HG02973 (cell line): ENCODE measurements at regions not wholly inside any gene's neighbourhood (a gene's known extent, or its start where the extent isn't known, plus 50 kb on each side); places are given as distances from the start of the nearest gene placed in this dataset.
"Not testable (repeated sequence)": the region's sequence is repeated elsewhere in the genome, so short reads cannot be mapped to it uniquely, and the experiment has no call there.

ENCODE experiments used
- ATAC-seq: cut with Tn5 transposase; IDR thresholded peaks from one replicate; pipeline ENCODE4 v1.9.1; 2021; ENCODE audit warnings: moderate library complexity; ENCODE audit not compliant: unreplicated experiment

GRCh38 chrX:111041018-111041462 is 55.0 kb upstream of the PAK3 start:
- ATAC-seq: no peak

DNA sequence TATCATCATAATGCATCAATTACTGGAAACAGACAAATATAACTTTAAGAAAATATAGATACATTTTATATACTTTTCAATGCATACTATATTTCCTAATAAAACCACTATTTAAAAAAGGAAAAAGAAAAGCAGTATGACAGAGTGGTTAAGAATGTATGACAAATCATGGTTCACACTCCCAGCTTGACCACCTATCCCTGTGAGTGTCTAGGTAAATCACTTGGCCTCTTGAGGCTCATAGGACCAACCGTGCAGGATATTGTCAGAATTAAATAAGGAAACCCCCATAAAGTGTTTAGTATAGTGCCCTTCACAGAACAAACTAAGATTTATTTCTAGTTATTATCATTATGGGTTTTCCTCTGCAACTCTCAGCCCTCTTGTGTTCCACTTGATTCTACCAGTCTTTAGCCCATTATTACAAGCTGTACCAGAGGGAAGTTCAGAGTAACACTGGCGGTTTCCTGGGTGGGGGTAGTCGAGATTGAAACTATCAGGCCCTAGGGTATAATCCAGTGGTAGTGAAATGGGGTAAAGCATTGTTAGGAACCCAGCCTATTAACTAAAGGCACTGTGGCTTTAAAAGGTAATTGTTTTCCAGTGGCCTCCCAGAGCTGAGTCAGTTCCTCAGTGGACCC is 55.5 kb upstream of the PAK3 start:
- ATAC-seq: no peak

DNA sequence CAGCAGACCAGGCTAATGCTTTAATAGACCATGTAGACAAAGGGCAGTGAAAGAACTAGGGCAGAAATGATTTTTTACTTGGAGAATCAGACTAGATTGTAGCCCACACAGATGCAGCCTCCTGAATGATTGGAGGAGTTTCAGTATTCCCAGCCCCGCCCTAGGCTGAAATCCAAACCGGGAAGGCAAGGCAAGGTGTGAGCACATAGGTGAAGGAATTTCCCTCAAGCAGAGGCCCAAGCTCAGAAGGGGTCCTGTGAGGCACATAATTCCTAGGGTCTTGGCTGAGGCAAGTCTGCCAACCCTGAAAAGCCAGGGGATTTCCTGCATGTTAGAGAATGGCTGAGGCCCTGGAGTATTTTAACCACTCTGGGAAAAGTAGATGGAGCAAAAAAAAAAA is 56.4 kb upstream of the PAK3 start:
- no peak for ATAC-seq

- ATAC-seq: no peak
Measured at GRCh38 chrX:111035991-111036390, 60.0 kb upstream of the PAK3 start.

- ATAC-seq: no peak
Measured at GRCh38 chrX:111035256-111035655, 60.7 kb upstream of the PAK3 start.

DNA sequence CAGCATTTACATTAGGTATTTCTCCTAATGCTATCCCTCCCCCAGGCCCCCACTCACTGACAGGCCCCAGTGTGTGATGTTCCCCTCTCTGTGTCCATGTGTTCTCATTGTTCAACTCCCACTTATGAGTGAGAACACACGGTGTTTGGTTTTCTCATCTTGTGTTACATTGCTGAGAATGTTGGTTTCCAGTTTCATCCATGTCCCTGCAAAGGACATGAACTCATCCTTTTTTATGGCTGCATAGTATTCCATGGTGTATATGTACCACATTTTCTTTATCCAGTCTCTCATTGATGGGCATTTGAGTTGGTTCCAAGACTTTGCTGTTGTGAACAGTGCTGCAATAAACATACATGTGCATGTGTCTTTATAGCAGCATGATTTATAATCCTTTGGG is 73.0 kb upstream of the PAK3 start:
- not testable (repeated sequence) for ATAC-seq

GRCh38 chrX:111020283-111020682 is 75.7 kb upstream of the PAK3 start:
- ATAC-seq: no peak

GRCh38 chrX:111013778-111014455 is 82.1 kb upstream of the PAK3 start:
- ATAC-seq: no peak

- no peak for ATAC-seq
Measured at GRCh38 chrX:111010111-111010510, 85.9 kb upstream of the PAK3 start.

- no peak for ATAC-seq
Measured at GRCh38 chrX:111009256-111009655, 86.7 kb upstream of the PAK3 start.

- ATAC-seq: no peak
Measured at GRCh38 chrX:111008126-111008525, 87.9 kb upstream of the PAK3 start.

GRCh38 chrX:111007238-111007637 is 88.8 kb upstream of the PAK3 start:
- ATAC-seq: no peak

- ATAC-seq: no peak
Measured at GRCh38 chrX:111006116-111006515, 89.9 kb upstream of the PAK3 start.

DNA sequence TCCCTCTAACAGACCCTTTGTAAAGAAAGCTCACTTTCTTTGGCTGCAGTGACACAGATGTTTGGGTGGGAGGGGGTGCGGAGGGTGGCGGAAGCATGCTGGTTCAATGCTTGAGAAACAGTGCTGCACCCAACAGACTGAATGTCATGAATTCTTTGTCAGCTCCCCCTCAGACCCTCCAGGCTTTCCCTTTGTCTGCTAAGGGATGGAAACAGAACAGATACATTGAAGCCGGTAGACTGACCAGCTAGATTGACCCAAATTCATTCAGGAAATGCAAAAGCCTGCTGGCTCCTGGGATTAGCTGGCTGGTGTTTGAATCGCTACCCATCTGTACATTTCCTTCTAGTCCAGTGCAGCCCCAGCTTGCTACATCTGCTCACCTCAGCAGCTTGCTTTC is 90.8 kb upstream of the PAK3 start:
- no peak for ATAC-seq

GRCh38 chrX:111003118-111003517 is 92.9 kb upstream of the PAK3 start:
- ATAC-seq: no peak

- no peak for ATAC-seq
Measured at GRCh38 chrX:110992611-110993010, 103.4 kb upstream of the PAK3 start.

DNA sequence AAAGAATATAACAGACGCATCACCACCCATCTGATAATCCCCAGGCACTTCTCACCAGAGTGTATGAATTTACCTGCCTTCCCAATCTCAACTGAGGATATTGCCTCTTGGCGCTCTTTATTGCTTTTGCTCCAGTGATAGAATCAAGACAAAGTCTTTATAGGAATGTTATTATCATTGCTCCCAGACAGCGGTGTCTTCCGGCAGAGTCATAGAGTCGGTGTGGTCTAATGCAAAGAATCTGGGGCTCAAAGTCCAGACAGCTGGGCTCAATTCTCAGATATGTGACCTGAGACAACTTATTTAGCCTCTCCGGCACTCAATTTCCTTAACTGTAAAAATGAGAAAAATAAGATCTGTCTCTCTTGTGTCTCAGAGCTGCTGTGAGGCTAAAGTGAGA is 106.1 kb upstream of the PAK3 start:
- ATAC-seq: no peak

DNA sequence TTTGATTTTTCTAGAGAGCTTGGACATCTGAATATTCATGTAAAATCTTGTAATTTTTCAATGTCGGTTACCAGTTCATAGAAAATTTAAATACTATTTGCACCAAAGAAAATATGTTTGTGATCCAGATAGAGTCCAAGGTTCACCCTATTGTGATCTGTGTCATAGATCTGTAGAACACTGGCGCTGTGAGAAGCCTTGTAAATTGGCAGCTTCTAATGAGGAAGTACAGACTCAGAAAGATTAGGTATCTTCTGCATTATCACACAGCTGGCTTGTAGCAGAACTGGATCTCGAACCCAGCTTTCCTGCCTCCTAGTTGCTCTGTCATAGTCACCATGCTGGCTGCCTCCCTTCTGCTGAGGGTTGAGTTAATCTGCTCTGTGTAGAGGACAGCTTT is 106.5 kb upstream of the PAK3 start:
- ATAC-seq: no peak

DNA sequence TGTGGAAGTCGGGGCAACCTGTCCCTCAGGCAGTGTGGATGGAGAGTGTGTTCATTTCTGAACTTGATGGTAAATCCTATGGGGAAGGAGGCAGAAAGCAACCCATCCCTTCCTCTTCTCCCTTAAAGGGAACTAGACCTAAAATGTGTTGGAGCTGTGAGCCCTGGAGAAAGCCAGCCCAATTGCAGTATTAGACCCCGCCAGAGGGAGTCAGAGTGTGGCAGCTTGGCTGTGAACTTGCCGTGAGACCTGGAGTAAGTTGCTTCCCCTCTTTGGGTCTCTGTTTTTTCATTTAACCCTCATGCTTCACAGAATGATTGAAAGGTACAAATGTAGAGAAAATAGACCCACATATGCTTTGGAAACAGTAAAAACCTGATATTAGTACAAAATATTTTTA is 108.7 kb upstream of the PAK3 start:
- no peak for ATAC-seq

DNA sequence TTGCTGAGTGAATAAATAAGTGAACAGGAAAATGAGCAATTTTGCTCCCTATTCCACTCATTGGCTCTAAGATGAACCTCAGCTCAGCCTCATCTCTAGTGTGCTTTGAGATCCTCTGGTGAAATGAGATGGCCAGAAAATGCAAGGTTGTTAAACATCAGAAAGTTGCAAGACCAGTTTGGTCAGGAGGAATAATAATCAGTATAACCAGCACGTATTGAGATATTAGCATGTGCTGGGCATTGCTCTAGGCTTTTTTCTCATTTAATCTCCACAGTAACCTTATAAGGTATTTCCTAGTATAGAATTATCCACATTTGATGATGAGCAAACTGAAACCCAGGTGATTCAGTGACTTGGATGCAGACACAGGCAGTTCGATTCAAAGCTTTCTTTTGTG is 110.5 kb upstream of the PAK3 start:
- ATAC-seq: no peak

DNA sequence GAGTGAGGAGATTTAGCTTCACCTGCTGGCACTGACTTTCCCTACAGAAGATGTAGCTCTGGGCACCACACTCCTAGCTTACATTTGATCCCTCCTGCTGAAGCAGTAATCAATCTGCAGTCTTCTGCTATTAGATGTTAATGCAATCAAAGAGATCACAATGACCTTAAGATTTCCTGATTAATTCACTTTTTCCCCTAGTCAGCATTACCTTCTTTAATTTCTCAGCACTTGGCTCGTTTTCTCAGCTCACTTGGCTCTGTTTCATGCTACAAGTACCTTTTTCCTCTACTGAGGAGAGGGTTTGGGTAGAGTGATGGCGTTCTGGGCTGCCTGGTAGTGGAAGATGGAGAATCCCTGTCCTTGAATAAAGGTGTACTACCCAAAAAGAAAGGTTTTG is 113.0 kb upstream of the PAK3 start:
- no peak for ATAC-seq

- ATAC-seq: no peak
Measured at GRCh38 chrX:110966839-110967238, 129.2 kb upstream of the PAK3 start.

- no peak for ATAC-seq
Measured at GRCh38 chrX:110966091-110966454, 129.9 kb upstream of the PAK3 start.
